IPS DF 6.9 (cell line): ENCODE measurements at regions not wholly inside any gene's neighbourhood (a gene's known extent, or its start where the extent isn't known, plus 50 kb on each side); places are given as distances from the start of the nearest gene placed in this dataset.

Experiments
- DNase-seq: peaks from one replicate; pipeline ENCODE4 v3.0.0-alpha.2; 2013; ENCODE audit warnings: low read depth, low spot score
- H3K27ac ChIP-seq: one replicate; pipeline ENCODE4 v1.5.1; 2013; ENCODE audit warnings: low read length, control low read depth
- H3K27me3 ChIP-seq: 2 replicates; pipeline ENCODE4 v1.6.1; 2013; ENCODE audit warnings: mild to moderate bottlenecking, low read length; ENCODE audit not compliant: control insufficient read depth, insufficient read depth
- H3K36me3 ChIP-seq: 2 replicates; pipeline ENCODE4 v1.6.1; 2013; ENCODE audit warnings: low read length; ENCODE audit not compliant: control insufficient read depth, insufficient read depth
- H3K4me1 ChIP-seq: 2 replicates; pipeline ENCODE4 v1.6.1; 2013; ENCODE audit warnings: low read length; ENCODE audit not compliant: control insufficient read depth, insufficient read depth
- H3K4me3 ChIP-seq: 2 replicates; pipeline ENCODE4 v1.5.1; 2013; ENCODE audit warnings: mild to moderate bottlenecking, low read length
- H3K9me3 ChIP-seq: 2 replicates; pipeline ENCODE4 v1.6.1; 2013; ENCODE audit warnings: low read length, inconsistent platforms; ENCODE audit not compliant: control insufficient read depth, insufficient read depth
- WGBS: extraction: QIAGEN DNeasy Blood & Tissue Kit; methylation state at CpG from one replicate; pipeline ENCODE4 v1.1.7; 2013; ENCODE audit warnings: mixed read lengths, missing lambda C conversion rate; ENCODE audit not compliant: insufficient read length, insufficient coverage; 5-methylcytosine and 5-hydroxymethylcytosine counted together

DNA sequence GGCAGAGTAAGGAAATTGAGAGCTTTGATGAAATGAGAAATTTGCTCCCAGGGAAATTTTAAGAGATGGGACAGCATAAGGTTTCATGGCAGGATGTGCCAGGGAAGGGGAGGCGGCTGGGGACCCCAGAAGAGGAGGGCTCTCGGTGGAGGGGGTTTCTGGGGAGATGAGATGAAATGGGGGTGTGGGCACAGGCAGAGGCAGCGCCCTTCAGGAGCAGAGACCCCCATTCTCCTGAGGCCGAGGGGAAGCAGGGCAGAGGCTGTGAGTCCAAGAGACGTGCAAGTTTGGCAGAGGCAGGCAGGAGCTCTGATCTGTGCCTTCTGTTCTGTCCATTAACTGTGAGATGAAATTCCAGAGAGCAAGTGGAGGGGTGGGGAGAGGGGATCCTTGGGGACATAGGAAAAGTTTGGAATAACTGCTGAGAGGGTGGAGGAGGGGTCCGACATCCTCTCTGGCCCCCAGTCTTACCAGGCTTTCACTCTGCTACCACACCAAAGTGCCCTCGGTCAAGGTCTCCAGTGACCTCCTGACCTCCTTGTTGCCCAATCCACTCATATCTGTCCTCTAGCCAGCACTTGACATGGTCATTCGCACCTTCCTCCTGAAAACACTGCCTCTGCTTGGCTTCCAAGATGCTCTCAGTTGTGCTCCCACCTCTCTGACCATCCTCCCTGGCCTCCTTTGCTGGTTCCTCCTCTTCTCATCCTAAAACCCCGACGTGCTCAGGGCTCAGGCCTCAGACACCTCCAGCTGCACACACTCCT, 108.1 kb upstream of the MVB12B start:
- Histone ChIP-seq H3K9me3 (no peaks in the 10 kb centered on the region), H3K36me3 (no peaks in the 10 kb centered on the region), H3K4me1 (no peaks in the 10 kb centered on the region), H3K27ac (no peak overlapping the region), H3K4me3 (no peak overlapping the region), H3K27me3 (no peaks in the 10 kb centered on the region)
- no peak for DNase-seq
- WGBS, result no CpG with 5 or more reads among the region's 10 CpGs

DNA sequence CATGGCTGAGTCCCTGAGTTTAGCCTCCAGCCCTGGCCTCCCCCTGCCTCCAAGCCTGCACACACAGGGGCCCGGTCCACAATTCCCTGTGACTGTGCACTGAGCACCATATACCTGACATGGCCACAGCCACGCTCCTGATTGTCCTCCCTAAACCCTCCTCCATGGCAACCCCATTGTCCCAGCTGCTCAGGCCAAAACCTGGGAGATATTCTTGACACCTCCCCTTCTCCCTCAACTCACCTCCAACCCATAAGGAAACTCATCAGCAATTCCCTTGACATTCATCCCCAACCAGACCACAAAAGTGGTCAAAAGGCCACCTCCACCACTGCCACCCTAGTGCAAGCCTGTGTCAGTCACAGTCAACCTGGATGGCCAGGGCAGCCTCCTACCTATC, 107.5 kb upstream of the MVB12B start:
- H3K4me3 ChIP-seq, result no peak overlapping the region
- H3K9me3 ChIP-seq, result no peaks in the 10 kb centered on the region
- no peaks in the 10 kb centered on the region for H3K27me3 ChIP-seq
- H3K4me1 ChIP-seq, result no peaks in the 10 kb centered on the region
- no CpG with 5 or more reads among the region's 2 CpGs for WGBS
- no peak overlapping the region for H3K27ac ChIP-seq
- no peak for DNase-seq
- no peaks in the 10 kb centered on the region for H3K36me3 ChIP-seq

DNA sequence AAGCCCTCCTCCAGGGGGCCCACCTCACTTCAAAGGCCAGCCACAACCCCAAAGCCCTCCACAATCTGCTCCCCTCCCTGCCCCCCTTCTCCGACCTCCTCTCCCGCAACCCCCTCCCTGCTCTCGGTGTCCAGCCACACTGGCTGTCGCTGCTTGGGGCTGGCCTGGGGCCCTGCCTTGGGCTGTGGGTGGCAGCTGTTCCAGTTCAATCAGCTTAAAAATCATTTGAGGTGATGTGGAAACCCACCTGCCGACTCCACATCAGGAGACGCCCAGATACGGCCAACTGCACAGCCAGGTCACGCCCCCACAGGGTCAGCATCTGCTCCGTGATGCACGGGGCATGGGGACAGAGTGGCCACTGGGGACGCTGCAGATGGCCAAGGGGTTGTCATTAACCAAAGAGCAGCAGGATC, 107.0 kb upstream of the MVB12B start:
- Histone ChIP-seq H3K4me1 (no peaks in the 10 kb centered on the region), H3K27me3 (no peaks in the 10 kb centered on the region)

DNA sequence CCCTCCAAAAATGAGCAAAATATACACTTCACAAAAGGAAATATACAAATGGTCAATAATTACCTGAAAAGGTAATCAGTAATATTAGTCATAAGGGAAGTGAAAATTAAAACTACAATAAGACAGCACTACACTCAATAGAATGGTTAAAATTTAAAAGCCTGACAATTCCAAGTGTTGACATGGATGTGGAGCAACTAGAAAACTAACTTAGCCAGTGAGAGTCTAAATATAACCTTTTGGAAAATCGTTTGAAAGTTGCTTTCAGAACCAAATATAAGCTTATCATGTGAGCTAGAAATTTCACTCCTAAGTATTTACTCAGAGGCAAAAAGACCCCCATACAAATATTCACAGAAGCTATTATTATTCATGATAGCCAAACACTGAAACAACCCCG, 105.1 kb upstream of the MVB12B start:
- no peaks in the 10 kb centered on the region for H3K27me3 ChIP-seq
- no peak overlapping the region for H3K27ac ChIP-seq
- DNase-seq, result no peak
- no CpG with 5 or more reads among the region's 2 CpGs for WGBS
- H3K4me3 ChIP-seq, result no peak overlapping the region
- no peaks in the 10 kb centered on the region for H3K4me1 ChIP-seq
- no peaks in the 10 kb centered on the region for H3K36me3 ChIP-seq
- H3K9me3 ChIP-seq, result no peaks in the 10 kb centered on the region

More for the DNA sequence above, 107.0 kb upstream of the MVB12B start:
- no peak for DNase-seq
- H3K4me3 ChIP-seq, result no peak overlapping the region
- no CpG with 5 or more reads among the region's 11 CpGs for WGBS
- no peaks in the 10 kb centered on the region for H3K36me3 ChIP-seq
- no peaks in the 10 kb centered on the region for H3K9me3 ChIP-seq
- H3K27ac ChIP-seq, result no peak overlapping the region

DNA sequence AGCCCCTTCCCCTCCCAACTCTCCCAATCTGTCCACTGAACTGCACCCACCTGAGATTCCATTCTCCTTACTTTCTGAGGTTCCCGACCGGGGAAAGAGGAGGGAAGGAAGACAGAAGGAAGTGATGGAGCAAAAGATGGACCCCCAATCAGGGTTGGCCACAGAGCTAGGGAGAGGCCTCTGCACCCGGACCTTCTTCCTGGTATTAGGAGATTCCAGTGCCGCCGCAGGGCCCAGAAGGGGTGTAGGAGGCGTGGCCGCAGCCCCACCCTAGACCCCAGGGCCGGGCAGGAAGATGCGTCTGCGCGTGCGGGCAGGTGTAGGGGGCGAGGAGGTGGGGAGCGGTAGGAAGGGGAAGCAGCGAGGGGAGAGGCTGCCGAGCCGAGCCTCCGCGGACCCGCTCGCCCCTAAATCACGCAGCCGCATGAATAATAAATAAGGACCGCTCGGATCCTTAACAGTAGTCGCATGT, 104.2 kb upstream of the MVB12B start:
- Histone ChIP-seq H3K27me3 (no peaks in the 10 kb centered on the region), H3K4me1 (no peaks in the 10 kb centered on the region)
- no CpG with 5 or more reads among the region's 26 CpGs for WGBS

DNA sequence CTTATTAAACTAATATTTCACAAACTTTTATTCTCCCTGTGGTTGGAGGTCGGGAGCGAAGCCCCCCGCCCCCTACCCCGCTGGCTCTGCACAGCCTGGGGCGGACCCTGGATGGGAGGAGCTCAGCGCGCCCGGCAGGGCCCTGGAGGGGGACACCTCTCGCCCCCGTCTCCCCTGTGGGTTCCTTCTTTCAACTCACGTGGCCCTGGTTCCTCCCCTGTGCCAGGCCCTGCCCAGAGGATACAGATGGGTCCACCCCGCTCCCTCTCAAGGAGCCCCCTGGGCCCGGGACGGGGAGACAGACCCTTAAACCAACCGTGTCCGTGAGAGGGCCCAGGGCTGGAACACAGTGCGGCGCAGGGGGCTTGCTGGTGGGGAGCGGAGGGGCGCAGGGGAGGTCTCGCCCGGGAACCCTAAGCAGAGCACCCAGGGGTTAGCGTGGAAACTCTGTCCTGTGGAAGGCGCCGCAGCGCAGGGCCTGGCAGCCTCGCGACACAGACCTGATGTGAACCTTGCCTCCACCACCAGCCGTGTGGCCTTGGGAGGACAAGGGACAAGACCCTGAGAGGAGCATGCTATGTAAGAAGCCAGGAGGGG, 103.7 kb upstream of the MVB12B start:
- DNase-seq, result no peak
- no CpG with 5 or more reads among the region's 29 CpGs for WGBS

More for the DNA sequence above, 104.2 kb upstream of the MVB12B start:
- Histone ChIP-seq H3K4me3 (peak overlapping the region; percentile 31; the same call in 1 of the 2 replicates), H3K9me3 (no peaks in the 10 kb centered on the region), H3K36me3 (no peaks in the 10 kb centered on the region), H3K27ac (no peak overlapping the region)
- no peak for DNase-seq

DNA sequence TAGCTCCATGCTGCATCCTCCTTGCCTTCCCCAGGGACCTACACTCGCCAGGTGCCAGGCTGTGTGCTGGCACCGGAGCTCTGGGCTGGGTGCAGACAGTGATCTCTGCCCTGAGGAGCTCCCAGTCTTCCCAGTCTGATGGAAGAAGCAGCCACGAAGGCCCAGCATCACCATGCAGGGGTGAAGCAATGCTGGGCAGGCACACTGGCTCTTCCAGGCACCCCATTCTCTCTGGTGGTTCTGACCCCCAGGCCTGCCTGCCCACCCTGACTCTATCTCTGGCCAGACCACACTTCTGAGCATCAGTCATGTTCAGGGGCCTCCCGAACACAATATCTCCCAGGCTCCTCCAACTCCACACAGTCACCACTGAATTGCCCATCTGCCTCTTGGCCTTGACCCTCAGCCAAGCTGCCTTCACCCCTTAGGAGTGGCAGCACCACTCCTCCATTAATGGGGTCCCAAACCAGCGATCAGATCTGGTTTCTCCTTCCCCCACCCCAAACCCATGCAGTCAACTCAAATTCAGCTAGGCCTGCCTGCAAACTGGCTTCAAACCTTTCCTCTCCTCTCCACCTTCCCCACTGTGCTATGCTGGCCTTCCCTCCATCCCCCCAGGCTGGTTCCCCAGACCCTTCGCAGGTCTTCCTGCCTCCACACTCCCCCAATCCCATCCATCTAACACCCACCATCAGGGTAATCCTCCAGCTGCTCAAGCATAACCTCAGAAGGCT, 102.7 kb upstream of the MVB12B start:
- no CpG with 5 or more reads among the region's 6 CpGs for WGBS
- H3K27me3 ChIP-seq, result no peaks in the 10 kb centered on the region

More for the DNA sequence above, 103.7 kb upstream of the MVB12B start:
- Histone ChIP-seq H3K27me3 (no peaks in the 10 kb centered on the region), H3K4me1 (no peaks in the 10 kb centered on the region), H3K9me3 (no peaks in the 10 kb centered on the region), H3K27ac (no peak overlapping the region), H3K4me3 (peak overlapping the region; percentile 31; the same call in 1 of the 2 replicates), H3K36me3 (no peaks in the 10 kb centered on the region)

DNA sequence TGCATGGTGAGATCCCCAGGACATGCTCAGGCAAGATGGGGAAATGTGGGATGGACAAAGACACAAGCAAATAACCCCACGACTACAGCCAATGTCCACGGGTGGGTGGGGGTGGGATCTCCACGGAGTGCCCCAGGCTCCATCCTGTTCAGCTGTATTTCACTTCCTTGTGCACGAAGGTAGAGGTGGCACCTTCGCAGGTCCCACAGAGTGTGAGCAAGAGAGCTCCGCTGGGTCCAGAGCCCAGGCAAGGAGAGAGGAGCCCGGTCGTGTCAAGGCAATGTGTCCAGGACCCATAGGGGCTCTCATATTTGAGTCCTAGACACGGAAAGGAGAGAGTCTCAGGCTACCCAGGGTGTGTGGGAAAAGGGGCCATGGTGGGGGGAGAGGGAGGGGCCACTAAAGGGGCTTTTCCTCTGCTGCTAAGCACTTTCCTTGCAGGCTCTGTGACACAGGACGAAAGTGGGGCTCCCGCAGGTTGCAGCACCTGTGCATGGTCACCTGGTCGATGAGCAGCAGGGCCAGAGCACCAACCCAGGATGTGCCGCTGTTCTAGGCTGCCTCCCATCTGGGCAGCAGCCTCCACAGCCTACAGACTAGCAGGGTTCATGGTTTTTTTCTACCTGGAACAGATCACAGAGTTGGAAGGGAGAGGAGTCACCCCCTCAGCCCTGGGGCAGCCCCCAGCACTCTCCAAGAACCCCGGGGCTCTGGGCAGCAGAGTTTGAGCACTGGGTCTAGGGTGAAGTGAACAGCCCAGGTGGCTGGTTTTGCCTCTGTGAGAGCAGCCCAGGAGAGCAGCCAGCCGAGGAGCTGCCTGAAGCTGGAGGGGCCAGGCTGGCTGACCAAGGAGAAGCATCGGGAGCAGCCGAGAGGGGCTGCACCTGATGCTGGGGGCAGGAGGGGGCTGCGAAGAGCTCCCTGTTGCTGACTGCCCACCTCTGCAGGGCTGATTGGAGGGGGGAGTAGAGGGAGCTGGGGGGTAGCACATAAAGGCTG, 100.7 kb upstream of the MVB12B start:
- Histone ChIP-seq H3K9me3 (no peaks in the 10 kb centered on the region), H3K36me3 (no peaks in the 10 kb centered on the region), H3K27ac (no peak overlapping the region), H3K4me3 (no peak overlapping the region), H3K4me1 (no peaks in the 10 kb centered on the region), H3K27me3 (no peaks in the 10 kb centered on the region)
- DNase-seq, result no peak
- WGBS, result no CpG with 5 or more reads among the region's 18 CpGs

More for the DNA sequence above, 102.7 kb upstream of the MVB12B start:
- Histone ChIP-seq H3K36me3 (no peaks in the 10 kb centered on the region), H3K4me1 (no peaks in the 10 kb centered on the region), H3K27ac (no peak overlapping the region), H3K9me3 (no peaks in the 10 kb centered on the region), H3K4me3 (no peak overlapping the region)
- DNase-seq, result no peak

DNA sequence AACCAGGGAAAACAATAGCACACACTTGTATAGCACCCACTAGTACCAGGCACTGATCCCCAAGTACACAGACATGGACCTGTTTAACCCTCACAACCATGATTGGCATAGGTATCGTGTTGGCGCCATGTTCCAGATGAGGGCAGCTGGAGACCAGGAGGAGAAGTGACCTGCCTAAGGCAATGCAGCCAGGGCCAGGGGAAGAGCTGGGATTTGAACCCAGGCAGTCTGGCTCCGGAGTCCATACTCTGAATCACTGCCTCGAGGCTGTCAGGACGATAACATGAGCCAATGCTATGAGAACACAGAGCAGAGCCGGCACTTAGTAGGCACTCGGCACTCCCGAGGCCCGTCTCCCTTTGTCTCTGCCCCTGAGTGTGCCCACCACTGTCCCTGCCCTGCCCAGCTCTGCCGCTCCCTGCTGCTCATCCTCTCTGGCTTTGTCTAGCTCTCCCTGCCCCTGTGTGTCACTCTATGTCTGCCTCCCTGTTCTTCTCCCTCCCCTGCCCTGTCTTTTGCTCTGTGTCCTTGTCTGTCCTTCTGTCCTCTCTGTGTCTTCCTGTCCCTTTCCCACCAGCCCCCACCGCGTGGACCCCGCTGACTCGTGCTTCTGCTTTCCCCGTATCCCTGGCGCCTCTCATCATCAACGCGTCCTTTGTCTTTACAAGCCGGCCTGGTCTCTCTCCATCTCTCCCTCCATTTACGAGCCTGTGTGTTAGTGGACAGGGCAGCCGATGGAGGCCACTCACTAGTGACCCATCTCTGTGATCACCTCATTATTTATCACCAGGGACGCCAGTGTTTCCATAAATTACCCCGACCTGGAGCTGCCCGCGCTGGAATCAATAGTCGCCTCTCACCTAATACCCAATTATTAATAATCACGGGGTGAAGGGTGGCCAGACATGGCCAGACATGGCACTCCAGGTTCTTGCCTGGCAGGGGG, 99.4 kb upstream of the MVB12B start:
- H3K27ac ChIP-seq, result no peak overlapping the region
- no peaks in the 10 kb centered on the region for H3K9me3 ChIP-seq
- no peaks in the 10 kb centered on the region for H3K36me3 ChIP-seq
- no peaks in the 10 kb centered on the region for H3K27me3 ChIP-seq
- WGBS, result no CpG with 5 or more reads among the region's 27 CpGs
- DNase-seq, result no peak
- no peak overlapping the region for H3K4me3 ChIP-seq
- no peaks in the 10 kb centered on the region for H3K4me1 ChIP-seq
